KBM-7 (cell line): ENCODE measurements at regions not wholly inside any gene's neighbourhood (a gene's known extent, or its start where the extent isn't known, plus 50 kb on each side); places are given as distances from the start of the nearest gene placed in this dataset.
A peak's percentile ranks its signal among the peaks of the same experiment; 100 is the strongest.

Experiments used
- DNase-seq: peaks from one replicate; pipeline ENCODE4 v3.0.0-alpha.2; 2015
- in situ Hi-C: fragments of 300-500 bp; cut with MboI; formaldehyde crosslinking; loops from 2 replicates; pipeline ENCODE4 v1.14.3; 2020; ENCODE audit warnings: low sequenced_read_pairs, low pct_unique_long_range_greater_than_20kb, mixed read lengths

GRCh38 chr1:4006676-4007374 lies 106.8 kb upstream of the C1orf174 start:
- in situ Hi-C loops, result no loop called here
- peak; percentile 56 for DNase-seq

GRCh38 chr1:4010284-4010683 lies 110.2 kb upstream of the C1orf174 start:
- DNase-seq, result no peak
- in situ Hi-C loops, result no loop called here

GRCh38 chr1:4010814-4011605 lies 110.9 kb upstream of the C1orf174 start:
- in situ Hi-C loops, result no loop called here
- no peak for DNase-seq

- in situ Hi-C loops, result no loop called here
- no peak for DNase-seq
These were observed 116.5 kb upstream of the C1orf174 start for GRCh38 chr1:4016351-4017130.

DNA sequence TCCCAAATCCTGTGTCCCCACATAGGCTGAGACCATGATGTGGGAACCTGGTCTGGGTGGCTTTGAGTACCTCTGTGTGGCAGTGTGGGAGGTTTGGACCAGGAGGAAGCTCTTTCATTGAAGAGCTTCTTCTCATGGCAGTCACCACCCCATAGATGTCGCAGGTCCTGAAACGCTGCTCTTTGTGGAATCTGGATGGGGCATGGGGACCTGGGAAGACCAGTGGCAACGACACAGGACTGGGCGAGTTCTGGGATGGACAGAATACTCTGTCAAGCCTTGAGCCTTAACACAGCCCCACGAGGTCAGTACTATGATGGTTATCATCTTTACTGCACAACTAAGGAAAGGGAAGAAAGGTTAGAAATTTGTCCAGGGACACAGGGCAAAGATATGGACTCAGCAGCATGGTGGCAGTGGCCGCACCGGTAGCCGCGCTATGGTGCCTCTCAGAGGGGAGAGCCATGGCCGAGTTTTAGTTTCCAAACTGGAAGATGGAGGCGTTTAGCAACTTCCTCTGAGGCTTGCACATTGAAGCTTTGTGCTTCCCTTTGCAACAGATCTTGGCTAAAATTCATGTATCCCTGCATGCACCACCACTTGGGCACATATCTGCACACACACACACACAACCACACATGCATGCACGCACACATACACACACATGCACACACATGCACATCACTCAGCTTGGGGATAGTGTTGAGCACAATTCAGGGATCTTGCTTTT lies 117.7 kb upstream of the C1orf174 start:
- in situ Hi-C loops, result no loop called here
- DNase-seq, result no peak

DNA sequence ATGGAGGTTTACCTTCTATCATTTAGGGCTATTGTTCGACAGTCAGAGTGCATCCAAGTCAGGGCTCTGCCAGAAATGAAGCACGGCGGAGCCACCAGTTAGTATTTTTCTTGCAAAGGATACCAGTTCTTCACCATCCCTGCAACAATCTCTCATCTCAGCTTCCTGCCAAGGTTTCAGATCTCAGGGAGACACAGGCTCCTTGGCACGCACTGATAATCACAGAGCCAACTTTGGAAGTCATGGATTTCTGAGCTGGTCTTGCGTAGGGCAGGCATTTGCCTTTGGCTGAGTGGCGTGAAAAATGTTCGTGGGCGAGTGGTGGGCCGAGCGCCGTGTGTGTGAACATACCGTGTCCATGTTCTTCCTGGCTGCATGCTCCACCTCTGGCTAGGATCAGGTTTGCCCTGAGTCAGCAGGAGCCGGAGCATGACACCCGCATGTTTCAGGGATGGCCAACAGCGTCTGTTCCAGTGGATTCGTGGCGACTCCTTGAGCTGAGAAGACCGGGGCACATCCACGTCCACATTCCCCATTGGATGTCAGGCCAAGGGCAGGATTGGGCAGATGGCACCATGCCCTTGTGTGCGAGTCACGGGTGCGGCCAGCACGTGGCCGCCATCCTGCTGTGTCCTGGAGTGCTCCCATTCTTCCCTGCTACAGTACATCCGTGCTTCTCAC lies 118.5 kb upstream of the C1orf174 start:
- no peak for DNase-seq
- in situ Hi-C loops, result no loop called here

- DNase-seq, result no peak
These were observed 119.1 kb upstream of the C1orf174 start for GRCh38 chr1:4019147-4019521.

GRCh38 chr1:4019606-4020331 lies 119.7 kb upstream of the C1orf174 start:
- in situ Hi-C loops, result no loop called here
- no peak for DNase-seq

More at GRCh38 chr1:4019147-4019521, 119.1 kb upstream of the C1orf174 start:
- in situ Hi-C loops, result no loop called here

- in situ Hi-C loops, result no loop called here
- no peak for DNase-seq
These were observed 120.4 kb upstream of the C1orf174 start for GRCh38 chr1:4020449-4020848.

DNA sequence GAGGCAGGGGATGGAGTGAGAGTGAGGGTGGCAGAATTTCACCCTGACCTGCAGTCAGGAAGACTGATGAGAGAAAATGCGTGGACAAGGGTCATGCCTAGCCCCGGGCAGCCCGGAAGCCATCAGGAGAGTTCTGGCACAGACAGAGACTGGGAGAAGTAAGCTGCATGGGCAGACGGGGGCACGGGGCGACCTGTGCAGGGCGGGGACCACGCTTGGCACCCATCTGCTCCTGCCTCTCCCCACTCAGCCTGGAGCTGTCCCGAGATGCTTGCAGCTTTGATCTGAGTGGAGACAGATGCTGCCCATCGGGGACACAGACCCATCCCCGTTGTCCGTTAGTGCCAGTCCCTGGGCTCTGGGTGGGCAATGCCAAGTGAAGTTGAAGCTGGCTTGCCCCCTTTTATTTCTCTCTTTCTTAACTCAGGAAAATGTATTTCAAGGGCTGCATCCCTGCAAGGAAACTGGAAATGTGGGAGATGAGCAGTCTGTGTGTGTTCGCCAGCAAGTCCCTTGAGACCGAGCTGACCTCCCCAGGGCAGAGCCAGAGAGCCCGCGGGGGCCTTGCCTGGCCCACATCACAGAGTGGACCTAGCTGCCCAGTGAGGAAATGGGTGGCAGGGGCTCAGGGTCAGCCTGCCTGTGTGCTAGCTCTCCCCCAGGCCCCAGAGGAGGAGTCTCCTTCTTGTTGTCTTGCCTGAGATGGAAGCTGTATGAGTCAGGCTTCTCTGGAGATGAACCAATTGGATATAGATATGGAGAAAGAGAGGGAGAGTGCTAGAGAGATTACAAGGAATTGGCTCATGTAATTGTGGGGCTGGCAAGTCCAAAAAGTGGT lies 121.3 kb upstream of the C1orf174 start:
- no peak for DNase-seq
- in situ Hi-C loops, result no loop called here

GRCh38 chr1:4021974-4022268 lies 121.8 kb upstream of the C1orf174 start:
- no peak for DNase-seq
- in situ Hi-C loops, result no loop called here

DNA sequence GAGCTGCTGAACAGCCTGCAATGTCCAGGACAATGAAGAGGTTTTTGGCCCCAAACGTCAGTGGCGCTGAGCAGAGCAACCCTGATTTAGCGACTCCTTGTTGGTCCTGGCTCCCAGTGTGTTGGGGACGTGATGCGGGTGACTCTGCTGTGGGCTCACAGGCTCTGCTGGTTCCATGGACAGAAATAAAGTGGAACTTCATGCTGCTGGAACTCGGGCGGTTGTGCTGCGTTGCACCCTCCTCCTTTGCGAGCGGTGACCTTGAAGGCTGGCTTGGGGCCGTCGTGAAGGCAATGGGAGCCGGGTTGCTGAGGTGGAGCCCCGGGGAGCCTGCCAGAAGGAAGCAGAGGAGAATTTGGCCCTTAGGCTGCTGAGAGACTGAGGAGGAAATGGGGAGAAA lies 122.6 kb upstream of the C1orf174 start:
- in situ Hi-C loops, result no loop called here
- DNase-seq, result no peak

- DNase-seq, result no peak
- in situ Hi-C loops, result no loop called here
These were observed 123.6 kb upstream of the C1orf174 start for GRCh38 chr1:4023678-4024077.

GRCh38 chr1:4024811-4025210 lies 124.7 kb upstream of the C1orf174 start:
- in situ Hi-C loops, result no loop called here

DNA sequence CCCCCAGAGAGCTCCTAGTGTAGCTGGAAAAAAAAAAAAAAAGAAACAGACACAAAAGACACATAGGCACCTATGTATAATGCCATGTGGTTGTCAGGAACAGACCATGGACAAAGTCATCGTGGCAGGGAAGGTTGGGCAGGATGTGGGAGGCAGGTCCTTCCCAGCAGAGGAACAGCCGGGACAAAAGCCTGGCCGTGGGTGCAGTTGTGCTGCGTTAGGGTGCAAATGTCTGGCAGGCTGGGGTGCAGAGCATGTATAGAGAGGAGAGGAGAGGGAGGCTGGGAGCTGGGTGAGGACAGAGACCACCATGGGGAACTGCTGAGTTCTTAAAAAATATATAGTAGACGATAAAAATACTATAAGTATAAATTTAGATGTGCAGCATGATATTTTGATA lies 125.7 kb upstream of the C1orf174 start:
- no peak for DNase-seq
- in situ Hi-C loops, result no loop called here

More at GRCh38 chr1:4024811-4025210, 124.7 kb upstream of the C1orf174 start:
- no peak for DNase-seq

- no peak for DNase-seq
- in situ Hi-C loops, result no loop called here
These were observed 126.9 kb upstream of the C1orf174 start for GRCh38 chr1:4027008-4027407.

- in situ Hi-C loops, result no loop called here
- no peak for DNase-seq
These were observed 127.5 kb upstream of the C1orf174 start for GRCh38 chr1:4027492-4028138.
